Epidermal melanocyte (primary cell): ENCODE measurements at regions not wholly inside any gene's neighbourhood (a gene's known extent, or its start where the extent isn't known, plus 50 kb on each side); places are given as distances from the start of the nearest gene placed in this dataset.

ENCODE experiments used
- DNase-seq: peaks from one replicate; pipeline ENCODE4 v3.0.0; 2011; ENCODE audit warnings: low spot score; ENCODE audit not compliant: insufficient read length

DNA sequence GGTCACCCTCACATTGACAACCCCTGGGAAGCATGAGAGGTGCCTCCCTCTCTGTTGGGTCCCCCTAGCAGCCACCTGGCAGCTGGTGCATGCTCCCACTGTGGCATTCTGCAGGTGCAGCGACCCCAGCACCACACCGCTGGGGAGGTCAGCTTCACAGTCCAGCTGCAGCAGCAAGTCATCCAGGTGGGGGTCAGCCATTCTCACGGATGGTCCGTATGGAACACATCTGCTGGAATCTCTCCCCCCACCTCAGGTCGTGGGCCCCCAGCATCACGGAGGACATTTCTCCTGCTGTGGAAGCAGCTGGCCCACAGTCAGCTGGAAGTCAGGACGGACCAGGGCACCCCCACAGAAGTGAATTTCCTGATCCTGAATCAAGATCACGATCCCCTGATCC, 201.3 kb downstream of the COG6 start:
- no peak for DNase-seq

DNA sequence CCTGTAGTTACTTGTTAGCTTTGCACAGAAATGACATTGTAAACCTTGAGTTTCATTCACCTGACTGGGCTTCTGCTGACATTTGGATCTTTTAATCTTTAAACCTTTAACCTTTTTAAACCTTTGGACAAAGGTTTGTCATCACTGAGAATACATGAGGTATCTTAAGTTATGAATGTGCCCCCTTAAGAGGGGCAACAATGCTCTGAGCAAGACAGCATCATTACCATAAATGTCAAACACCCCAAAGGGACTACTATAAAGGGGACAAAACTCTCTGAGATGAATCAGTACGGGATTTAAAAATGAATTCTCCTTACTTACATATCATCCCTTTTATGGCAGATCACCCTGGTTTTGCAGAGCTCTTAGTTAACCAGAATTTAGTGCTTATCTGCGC, 203.3 kb downstream of the COG6 start:
- DNase-seq: no peak

DNA sequence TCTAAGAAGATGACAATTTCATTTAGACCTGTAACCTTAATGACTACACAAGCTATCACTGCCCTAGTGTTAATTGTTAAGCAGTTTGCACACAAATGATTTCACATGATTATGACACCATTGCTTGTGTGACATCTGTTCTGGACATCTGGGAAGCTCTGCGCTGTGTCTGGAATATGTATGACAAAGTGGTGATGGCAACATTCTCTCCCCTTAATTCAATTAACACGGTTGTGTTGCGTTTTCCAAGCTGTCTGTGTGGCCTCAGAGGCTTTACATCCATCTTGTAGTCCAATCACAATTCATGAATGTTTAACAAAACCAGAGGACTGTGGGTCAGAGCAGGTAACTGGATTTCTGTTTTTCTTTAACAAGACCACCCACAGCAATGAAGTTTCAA, 204.4 kb downstream of the COG6 start:
- no peak for DNase-seq

GRCh38 chr13:39862900-39863299, 207.4 kb downstream of the COG6 start:
- DNase-seq: no peak

GRCh38 chr13:39864221-39864620, 208.8 kb downstream of the COG6 start:
- no peak for DNase-seq

DNA sequence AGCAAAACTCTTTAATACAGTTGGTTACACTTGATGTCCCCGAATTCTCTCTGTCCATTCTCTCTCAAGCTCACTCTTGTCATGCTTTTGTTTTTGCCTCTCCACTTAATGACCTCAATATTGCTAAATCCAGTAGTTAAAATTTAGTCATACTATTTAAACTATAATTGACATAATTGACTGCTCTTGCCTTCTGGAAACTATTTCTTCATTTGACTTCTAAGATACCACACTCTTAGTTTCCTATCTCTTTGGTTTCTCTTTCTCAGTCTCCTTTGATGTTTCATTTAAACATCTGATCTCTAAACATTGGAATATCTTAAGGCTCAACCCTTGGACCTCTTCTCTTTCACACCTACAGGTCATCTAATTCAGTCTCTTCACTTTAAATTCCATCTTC, 211.3 kb downstream of the COG6 start:
- DNase-seq: no peak

GRCh38 chr13:39867807-39868206, 212.3 kb downstream of the COG6 start:
- DNase-seq: no peak

DNA sequence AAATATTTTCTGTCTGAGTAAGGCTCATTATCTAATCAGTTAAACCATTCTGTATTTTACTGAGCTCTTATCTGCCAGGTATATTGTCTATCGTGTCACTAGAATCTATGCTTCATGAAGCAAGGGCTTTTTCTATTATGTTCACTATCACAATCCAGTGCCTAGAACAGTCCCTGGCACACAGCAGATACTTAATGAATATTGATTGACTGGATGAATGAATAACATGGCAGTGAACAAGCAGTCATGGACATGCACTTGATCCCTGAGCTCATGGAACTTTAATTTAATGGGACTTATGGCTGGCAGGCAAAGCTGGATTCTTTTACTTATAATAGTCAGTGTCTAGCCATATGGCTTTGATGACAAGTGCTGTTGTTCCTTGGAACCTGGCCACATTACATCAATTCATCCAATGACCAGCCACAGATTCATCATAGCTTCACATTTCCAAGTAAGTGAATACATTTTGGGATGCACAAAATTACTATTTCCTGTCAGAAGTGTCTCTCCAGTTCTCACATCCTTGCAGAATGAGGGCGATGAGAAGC, 214.8 kb downstream of the COG6 start:
- DNase-seq: no peak

GRCh38 chr13:39874331-39875053, 219.0 kb downstream of the COG6 start:
- no peak for DNase-seq

DNA sequence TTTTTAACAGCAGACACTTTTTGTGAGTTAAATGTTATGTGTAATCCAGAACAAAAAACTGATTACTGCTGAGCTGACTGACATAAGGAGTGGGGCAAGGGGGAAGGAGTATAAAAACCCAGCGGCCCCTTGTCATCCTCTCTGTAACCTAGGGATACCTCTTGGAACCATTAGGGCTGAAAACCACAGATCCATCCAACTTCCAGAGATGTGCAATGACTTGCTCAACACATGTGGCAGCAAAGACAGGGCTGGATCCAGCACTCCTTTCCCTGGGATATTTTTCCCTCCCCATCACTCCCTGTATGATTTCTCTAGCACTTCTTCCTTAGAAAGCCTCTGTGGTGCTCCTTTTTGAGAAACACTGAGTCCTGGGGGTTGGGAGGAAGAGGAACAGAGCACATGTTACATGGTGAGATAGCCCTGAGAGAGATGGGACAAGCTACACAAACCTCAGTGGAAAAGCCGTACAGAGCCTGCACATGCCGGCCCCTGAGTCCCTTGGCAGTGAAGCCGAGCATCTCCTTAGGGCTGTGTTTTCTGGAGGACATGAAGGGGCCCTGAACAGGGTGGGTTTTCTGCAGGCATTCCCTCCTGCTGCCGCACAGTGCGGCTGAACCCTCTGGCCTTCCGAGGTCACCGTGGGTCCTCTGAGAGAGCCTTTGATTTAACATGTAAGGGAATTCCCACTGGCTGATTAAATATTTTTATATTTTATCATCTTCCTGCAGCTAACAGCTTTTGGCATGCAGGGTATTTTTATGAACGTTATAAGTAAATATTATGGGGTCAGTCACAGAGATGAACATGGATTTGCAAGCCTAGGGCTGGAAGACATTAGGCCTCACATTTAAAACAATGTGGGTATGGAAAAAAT, 219.9 kb downstream of the COG6 start:
- DNase-seq: no peak

DNA sequence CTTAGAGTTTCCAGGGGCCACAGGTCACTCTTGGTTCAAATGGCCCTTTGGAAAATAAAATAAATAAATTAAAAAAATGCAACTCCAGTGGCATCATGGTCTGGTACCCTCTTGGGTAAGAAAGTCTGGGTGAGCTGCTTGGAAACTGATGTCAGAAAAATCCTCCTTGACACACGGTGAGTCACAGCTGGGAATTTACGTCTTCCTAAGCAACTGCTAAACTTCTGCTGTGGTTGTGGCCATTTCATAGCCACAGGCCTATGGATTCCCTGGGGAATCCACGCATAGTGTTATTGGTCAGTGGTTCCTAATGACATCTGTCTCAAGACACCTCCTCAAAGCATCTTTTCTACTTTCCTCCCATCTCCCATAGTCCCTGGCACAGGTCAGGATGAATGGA, 220.8 kb downstream of the COG6 start:
- DNase-seq: no peak

- DNase-seq: no peak
Measured at GRCh38 chr13:39877134-39877533, 221.7 kb downstream of the COG6 start.

DNA sequence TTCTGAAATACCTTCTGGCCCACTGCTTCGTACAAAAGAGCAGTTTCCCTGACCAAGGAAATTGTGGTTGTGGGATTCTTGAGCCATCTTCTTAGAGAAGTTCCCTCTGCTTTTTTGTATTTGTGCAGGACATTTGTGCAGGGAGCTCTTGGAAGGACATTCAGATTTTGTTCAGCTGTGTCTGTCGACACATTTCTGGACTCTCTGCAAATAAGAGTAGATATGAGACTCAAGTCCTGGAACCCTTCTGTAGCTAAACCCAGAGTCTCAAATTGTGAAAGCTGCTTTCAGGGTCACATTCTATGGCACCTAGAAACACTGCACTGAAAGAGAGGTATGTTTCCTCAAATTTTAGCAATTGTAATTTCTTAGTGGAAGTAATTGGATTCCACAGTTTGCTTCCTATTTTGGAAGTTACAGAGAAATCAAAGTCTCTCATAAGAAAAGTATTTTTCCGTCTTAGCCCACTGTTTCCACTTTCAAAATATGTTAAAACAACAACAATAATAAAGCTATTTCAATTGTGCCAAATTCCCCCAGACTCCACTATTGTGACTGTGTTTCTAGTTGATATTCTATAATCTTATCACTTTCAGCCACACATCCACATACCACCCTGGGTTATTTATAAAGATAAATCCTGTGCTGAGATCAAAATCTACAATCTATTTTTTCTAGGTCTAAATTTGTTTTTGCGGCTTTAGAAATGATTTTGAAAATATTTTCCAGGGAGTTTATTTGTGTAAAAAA, 224.0 kb downstream of the COG6 start:
- no peak for DNase-seq

GRCh38 chr13:39881383-39881782, 225.9 kb downstream of the COG6 start:
- no peak for DNase-seq

DNA sequence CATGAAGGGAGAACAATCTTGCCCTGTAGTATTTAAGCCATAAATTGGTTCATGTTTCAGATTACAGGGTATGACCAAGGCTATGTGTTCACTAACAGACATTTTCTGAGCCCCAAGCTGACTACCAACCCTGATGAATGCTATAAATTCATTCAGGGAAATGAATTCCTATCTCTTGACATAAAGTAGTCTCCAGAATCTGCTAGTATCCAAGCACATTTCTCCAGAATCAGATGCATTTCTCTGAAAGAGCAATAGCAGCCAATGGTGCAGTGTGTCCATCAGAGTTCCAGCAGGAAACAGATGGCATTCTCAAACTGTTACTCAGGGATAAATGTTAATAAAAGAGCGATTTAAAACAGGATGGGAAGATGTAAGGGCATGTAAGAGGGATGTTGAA, 226.4 kb downstream of the COG6 start:
- no peak for DNase-seq

DNA sequence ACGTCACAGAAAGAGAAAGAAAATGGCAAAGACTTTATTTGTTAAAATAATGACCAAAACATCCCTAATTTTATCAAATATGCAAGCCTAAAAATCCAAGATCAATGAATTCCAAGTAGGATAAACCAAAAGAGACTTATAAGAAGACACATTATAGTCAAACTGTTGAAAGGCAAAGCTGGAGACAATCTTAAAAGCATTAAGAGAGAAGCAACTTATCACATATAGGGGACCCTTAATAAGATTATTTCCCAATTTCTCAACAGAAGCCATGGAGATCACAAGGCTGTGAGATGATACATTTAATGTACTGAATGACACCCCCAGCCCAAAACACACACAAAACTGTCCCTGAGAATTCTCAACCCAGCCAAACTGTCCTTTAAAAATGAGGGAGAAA, 228.7 kb downstream of the COG6 start:
- no peak for DNase-seq

GRCh38 chr13:39886336-39886735, 230.9 kb downstream of the COG6 start:
- no peak for DNase-seq

GRCh38 chr13:39887387-39887786, 231.9 kb downstream of the COG6 start:
- DNase-seq: no peak

GRCh38 chr13:39888865-39889810, 233.7 kb downstream of the COG6 start:
- no peak for DNase-seq

DNA sequence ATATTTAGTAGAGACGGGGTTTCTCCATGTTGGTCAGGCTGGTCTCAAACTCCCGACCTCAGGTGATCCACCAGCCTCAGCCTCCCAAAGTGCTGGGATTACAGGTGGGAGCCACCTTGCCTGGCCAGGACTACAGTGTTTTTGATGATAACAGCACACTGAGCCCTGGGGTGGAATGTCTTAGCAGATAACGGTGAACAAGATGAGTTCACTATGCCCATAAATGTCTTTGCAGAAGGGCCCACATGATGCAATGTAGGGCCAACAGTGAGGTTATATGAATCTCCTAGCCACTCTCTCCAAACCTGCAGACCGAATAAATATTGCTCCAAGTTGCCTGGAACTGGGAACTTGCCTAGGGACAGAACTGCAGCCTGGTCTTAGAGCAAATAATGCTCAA, 235.1 kb downstream of the COG6 start:
- DNase-seq: no peak
